ENCODE measurements at regions not wholly inside any gene's neighbourhood (a gene's known extent, or its start where the extent isn't known, plus 50 kb on each side); places are given as distances from the start of the nearest gene placed in this dataset.
"Not testable (repeated sequence)": the region's sequence is repeated elsewhere in the genome, so short reads cannot be mapped to it uniquely, and the experiment has no call there.

- H3K4me3 ChIP-seq; H3K79me2 ChIP-seq (ENCODE audit: low read depth); H3K27me3 ChIP-seq (ENCODE audit: insufficient read depth, low read depth); BruUV-seq (replicated peaks); H2AFZ ChIP-seq; CTCF ChIA-PET; H3K4me2 ChIP-seq; intact Hi-C loops (cut with micrococcal nuclease; ENCODE audit: unreplicated experiment); H4K20me1 ChIP-seq (ENCODE audit: insufficient read depth); H3K9me2 ChIP-seq (ENCODE audit: insufficient read depth); H3K36me3 ChIP-seq (ENCODE audit: low read depth); POLR2A ChIA-PET (ENCODE audit: unreplicated experiment); H3F3A ChIP-seq (ENCODE audit: insufficient read depth, low read depth); H3K27ac ChIP-seq; DNase-seq; H3K4me1 ChIP-seq (replicated peaks; ENCODE audit: insufficient read depth); H3K9me3 ChIP-seq (ENCODE audit: insufficient read depth, low read depth): not testable (repeated sequence)
Observed at GRCh38 chrX:84267432-84267831, 79.4 kb upstream of the RPS6KA6 start.

- Histone ChIP-seq H3K36me3 (ENCODE audit: low read depth) (no peaks in the 10 kb centered on the region), H3K9me3 (ENCODE audit: insufficient read depth, low read depth) (no peaks in the 10 kb centered on the region), H3K4me3 (no peak overlapping the region), H3K9me2 (ENCODE audit: insufficient read depth) (no peaks in the 10 kb centered on the region), H3K27ac (no peak overlapping the region), H3K4me2 (no peak overlapping the region), H2AFZ (no peak overlapping the region), H3K79me2 (ENCODE audit: low read depth) (no peaks in the 10 kb centered on the region), H3K27me3 (ENCODE audit: insufficient read depth, low read depth) (no peaks in the 10 kb centered on the region), H3K4me1 (replicated peaks; ENCODE audit: insufficient read depth) (no peaks in the 10 kb centered on the region), H4K20me1 (ENCODE audit: insufficient read depth) (no peaks in the 10 kb centered on the region), H3F3A (ENCODE audit: insufficient read depth, low read depth) (no peaks in the 10 kb centered on the region)
- no peak for DNase-seq
- intact Hi-C loops (cut with micrococcal nuclease; ENCODE audit: unreplicated experiment), result no loop called here
- BruUV-seq (replicated peaks), result no TSS peak
- CTCF ChIA-PET, result no interaction called here
- POLR2A ChIA-PET (ENCODE audit: unreplicated experiment), result interaction anchor here (0.5 kb wide), 1 partner anchor 217 kb away, joined by 4 read pairs; no protein-coding TSS in a partner anchor
- TF ChIP-seq EZH2 (IDR thresholded peaks at IDR 0.05; ENCODE audit: low read depth) (no peak), CTCF (conservative IDR thresholded peaks at IDR 0.05) (no peak)
Observed at GRCh38 chrX:84259868-84260267, 71.9 kb upstream of the RPS6KA6 start.

- intact Hi-C loops (cut with micrococcal nuclease; ENCODE audit: unreplicated experiment), result no loop called here
- Histone ChIP-seq H3K9me2 (ENCODE audit: insufficient read depth) (no peaks in the 10 kb centered on the region), H3K4me3 (no peak overlapping the region), H3F3A (ENCODE audit: insufficient read depth, low read depth) (no peaks in the 10 kb centered on the region), H3K27ac (no peak overlapping the region), H2AFZ (no peak overlapping the region), H3K9me3 (ENCODE audit: insufficient read depth, low read depth) (no peaks in the 10 kb centered on the region), H3K4me2 (no peak overlapping the region), H3K36me3 (ENCODE audit: low read depth) (no peaks in the 10 kb centered on the region), H4K20me1 (ENCODE audit: insufficient read depth) (no peaks in the 10 kb centered on the region), H3K4me1 (replicated peaks; ENCODE audit: insufficient read depth) (no peaks in the 10 kb centered on the region), H3K79me2 (ENCODE audit: low read depth) (no peaks in the 10 kb centered on the region), H3K27me3 (ENCODE audit: insufficient read depth, low read depth) (no peaks in the 10 kb centered on the region)
- CTCF ChIA-PET, result no interaction called here
- POLR2A ChIA-PET (ENCODE audit: unreplicated experiment), result no interaction called here
- BruUV-seq (replicated peaks), result no TSS peak
- no peak for TF ChIP-seq CTCF (conservative IDR thresholded peaks at IDR 0.05)
- TF ChIP-seq EZH2 (IDR thresholded peaks at IDR 0.05; ENCODE audit: low read depth), result no peak
- DNase-seq, result no peak
Observed at GRCh38 chrX:84258708-84259107, 70.7 kb upstream of the RPS6KA6 start.

DNA sequence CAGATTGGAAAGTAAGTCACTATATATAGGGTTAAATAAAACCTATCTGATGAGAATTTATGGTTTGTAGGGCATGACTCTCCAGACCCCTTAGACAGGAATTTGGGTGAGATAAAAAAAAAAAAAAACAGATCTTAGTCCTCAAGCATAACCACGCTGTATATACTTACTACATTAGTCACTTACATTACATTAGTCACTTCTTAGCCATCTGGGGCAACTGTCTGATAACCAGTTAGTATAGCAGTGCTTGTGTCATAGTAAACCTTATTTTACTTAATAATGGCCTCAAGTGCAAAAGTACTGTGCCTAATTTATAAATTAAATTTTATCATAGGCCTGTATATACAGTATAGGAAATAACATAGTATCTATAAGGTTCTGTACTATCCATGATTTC, 60.2 kb upstream of the RPS6KA6 start:
- Histone ChIP-seq H3K4me3 (no peak overlapping the region), H3K9me3 (ENCODE audit: insufficient read depth, low read depth) (no peaks in the 10 kb centered on the region), H3F3A (ENCODE audit: insufficient read depth, low read depth) (no peaks in the 10 kb centered on the region), H2AFZ (no peak overlapping the region), H3K9me2 (ENCODE audit: insufficient read depth) (no peaks in the 10 kb centered on the region), H3K27me3 (ENCODE audit: insufficient read depth, low read depth) (no peaks in the 10 kb centered on the region), H3K27ac (no peak overlapping the region), H3K4me1 (replicated peaks; ENCODE audit: insufficient read depth) (no peaks in the 10 kb centered on the region), H3K4me2 (no peak overlapping the region), H3K79me2 (ENCODE audit: low read depth) (no peaks in the 10 kb centered on the region), H4K20me1 (ENCODE audit: insufficient read depth) (no peaks in the 10 kb centered on the region), H3K36me3 (ENCODE audit: low read depth) (no peaks in the 10 kb centered on the region)
- DNase-seq, result peak in 1 of 2 experiments; percentile 35
- no peak for TF ChIP-seq CTCF (conservative IDR thresholded peaks at IDR 0.05)
- no peak for TF ChIP-seq EZH2 (IDR thresholded peaks at IDR 0.05; ENCODE audit: low read depth)
- BruUV-seq (replicated peaks), result no TSS peak
- ChIA-PET POLR2A (ENCODE audit: unreplicated experiment) (no interaction called here), CTCF (no interaction called here)
- intact Hi-C loops (cut with micrococcal nuclease; ENCODE audit: unreplicated experiment), result no loop called here

All from PC-9 (cell line).